HepG2 (cell line): ENCODE measurements at regions not wholly inside any gene's neighbourhood (a gene's known extent, or its start where the extent isn't known, plus 50 kb on each side); places are given as distances from the start of the nearest gene placed in this dataset.

Experiments
- ELF4 ChIP-seq: sonication (generic); formaldehyde crosslinking; IDR thresholded peaks from 2 replicates; pipeline ENCODE4 v1.5.0; 2020; ENCODE audit warnings: missing genetic modification reagents, mild to moderate bottlenecking, moderate library complexity, borderline replicate concordance
- ERF ChIP-seq: IDR thresholded peaks from 2 replicates; pipeline ENCODE4 v1.6.1; 2018; ENCODE audit warnings: missing biosample characterization, missing genetic modification reagents
- IKZF4 ChIP-seq: sonication (generic); formaldehyde crosslinking; IDR thresholded peaks from 2 replicates; pipeline ENCODE4 v1.5.1; 2020; ENCODE audit warnings: borderline replicate concordance, mild to moderate bottlenecking, low read depth, missing genetic modification reagents; ENCODE audit errors: not compliant biosample characterization
- NFKB2 ChIP-seq: sonication (generic); formaldehyde crosslinking; IDR thresholded peaks from 2 replicates; pipeline ENCODE4 v1.4.0; 2020; ENCODE audit warnings: missing genetic modification reagents, borderline replicate concordance
- PITX1 ChIP-seq: sonication (generic); formaldehyde crosslinking; IDR thresholded peaks from 2 replicates; pipeline ENCODE4 v1.5.1; 2020; ENCODE audit warnings: mild to moderate bottlenecking, missing genetic modification reagents
- TBX2 ChIP-seq: sonication (generic); formaldehyde crosslinking; IDR thresholded peaks from 2 replicates; pipeline ENCODE4 v1.5.0; 2020; ENCODE audit warnings: missing genetic modification reagents, mild to moderate bottlenecking, borderline replicate concordance
- THAP11 ChIP-seq: IDR thresholded peaks from 2 replicates; pipeline ENCODE4 v1.6.1; 2016; ENCODE audit warnings: missing biosample characterization, missing genetic modification reagents
- USF2 ChIP-seq, 2 experiments: sonication (generic) in 1 of 2; formaldehyde crosslinking in 1 of 2; IDR thresholded peaks; 2 replicates each; pipeline versions ENCODE4 v1.5.1 to v1.6.1; 2011 to 2020; ENCODE audit warnings: borderline replicate concordance in 1 of 2, low read depth in 1 of 2, low read length in 1 of 2, mild to moderate bottlenecking in 1 of 2, missing genetic modification reagents in 1 of 2, moderate library complexity in 1 of 2
- ZNF317 ChIP-seq: sonication (generic); formaldehyde crosslinking; IDR thresholded peaks from 2 replicates; pipeline ENCODE4 v1.5.0; 2020; ENCODE audit warnings: mild to moderate bottlenecking, missing genetic modification reagents
- ZNF350 ChIP-seq: sonication (generic); formaldehyde crosslinking; IDR thresholded peaks from 2 replicates; pipeline ENCODE4 v1.4.0; 2020; ENCODE audit warnings: mild to moderate bottlenecking, low read depth, missing genetic modification reagents, borderline replicate concordance
- ZNF432 ChIP-seq: sonication (generic); formaldehyde crosslinking; IDR thresholded peaks from 2 replicates; pipeline ENCODE4 v1.5.0; 2020; ENCODE audit warnings: missing genetic modification reagents, mild to moderate bottlenecking, borderline replicate concordance
- ZNF605 ChIP-seq: sonication (generic); formaldehyde crosslinking; IDR thresholded peaks from 2 replicates; pipeline ENCODE4 v1.8.0; 2022; ENCODE audit warnings: mild to moderate bottlenecking, missing genetic modification reagents
- ZNF644 ChIP-seq: IDR thresholded peaks from 2 replicates; pipeline ENCODE4 v1.6.1; 2016; ENCODE audit warnings: low read depth
- ZNF784 ChIP-seq: sonication (generic); formaldehyde crosslinking; IDR thresholded peaks from 2 replicates; pipeline ENCODE4 v1.5.1; 2020; ENCODE audit warnings: missing genetic modification reagents, mild to moderate bottlenecking, borderline replicate concordance

- 0 out of 2 replicates have a peak, but pooled peaks have one; percentile 23 for TF ChIP-seq ZNF317 (CRISPR knock-in tag)
- peak; percentile 67; the same call in 1 of the 2 replicates for TF ChIP-seq TBX2
- 0 out of 2 replicates have a peak, but pooled peaks have one; percentile 2 for TF ChIP-seq THAP11 (CRISPR knock-in tag)
- 0 out of 2 replicates have a peak, but pooled peaks have one; percentile 43 for TF ChIP-seq PITX1 (CRISPR knock-in tag)
- TF ChIP-seq ERF (CRISPR knock-in tag) = 0 out of 2 replicates have a peak, but pooled peaks have one; percentile 9
- peak; percentile 43; the same call in 1 of the 2 replicates for TF ChIP-seq ZNF784 (CRISPR knock-in tag)
- no peak for TF ChIP-seq IKZF4 (CRISPR knock-in tag)
- TF ChIP-seq ZNF432 (CRISPR knock-in tag) = no peak
- TF ChIP-seq ELF4 (CRISPR knock-in tag) = no peak
- TF ChIP-seq ZNF605 (CRISPR knock-in tag) = peak; percentile 76; the same call in 1 of the 2 replicates
- TF ChIP-seq ZNF644 (CRISPR knock-in tag) = peak; percentile 37; the same call in 1 of the 2 replicates
- TF ChIP-seq USF2 (IDR thresholded peaks at IDR 0.05; ENCODE audit: low read depth, low read length) = no peak
- peak; percentile 41; the same call in 1 of the 2 replicates for TF ChIP-seq USF2 (CRISPR knock-in tag; IDR thresholded peaks at IDR 0.05; ENCODE audit: borderline replicate concordance)
- peak; percentile 56; the same call in 1 of the 2 replicates for TF ChIP-seq NFKB2 (CRISPR knock-in tag)
- peak; percentile 78; the same call in 1 of the 2 replicates for TF ChIP-seq ZNF350
These were observed 200.4 kb downstream of the NRIP1 start (continued) for GRCh38 chr21:14864211-14865021.
